ENCODE measurements at regions not wholly inside any gene's neighbourhood (a gene's known extent, or its start where the extent isn't known, plus 50 kb on each side); places are given as distances from the start of the nearest gene placed in this dataset.

GRCh38 chrX:73932522-73932921, 80.0 kb upstream of the XIST start:
- Histone ChIP-seq H3K4me3 (replicated peaks in 1 of 4; ENCODE audit: control extremely low read depth in 1 of 4, insufficient read depth in 1 of 4, low read depth in 3 of 4, low read length in 4 of 4) (no peak overlapping the region), H3K4me2 (ENCODE audit: extremely low read depth, insufficient read depth, low read length) (no peak overlapping the region), H3K79me2 (ENCODE audit: control insufficient read depth, insufficient read depth, low read length) (no peaks in the 10 kb centered on the region), H2AFZ (ENCODE audit: low read length) (no peak overlapping the region), H3K27me3 (ENCODE audit: control insufficient read depth, insufficient read depth, low read length) (no peaks in the 10 kb centered on the region), H3K27ac (ENCODE audit: insufficient read depth, low read length) (no peak overlapping the region), H3K36me3 (ENCODE audit: control insufficient read depth, insufficient read depth, low read length) (no peaks in the 10 kb centered on the region), H3K9ac (ENCODE audit: insufficient read depth, low read length) (no peak overlapping the region), H3K4me1 (ENCODE audit: control insufficient read depth, extremely low read depth, insufficient read depth, low read length) (no peaks in the 10 kb centered on the region), H3K9me3 (ENCODE audit: control insufficient read depth, insufficient read depth, low read depth, low read length) (no peaks in the 10 kb centered on the region), H4K20me1 (ENCODE audit: control insufficient read depth, extremely low read depth, insufficient read depth, low read length) (no peaks in the 10 kb centered on the region)
- no peak for DNase-seq (ENCODE audit: low read depth in 2 of 2)
- no peak for TF ChIP-seq CTCF (conservative IDR thresholded peaks at IDR 0.05 in 1 of 2, IDR thresholded peaks at IDR 0.05 in 1 of 2; ENCODE audit: low read depth in 1 of 2, low read length in 2 of 2)
- no peak for TF ChIP-seq EZH2 (IDR thresholded peaks at IDR 0.05; ENCODE audit: low read length, missing control alignments)

GRCh38 chrX:73930300-73930699, 77.8 kb upstream of the XIST start:
- Histone ChIP-seq H3K4me2 (ENCODE audit: extremely low read depth, insufficient read depth, low read length) (no peak overlapping the region), H2AFZ (ENCODE audit: low read length) (no peak overlapping the region), H3K9me3 (ENCODE audit: control insufficient read depth, insufficient read depth, low read depth, low read length) (no peaks in the 10 kb centered on the region), H4K20me1 (ENCODE audit: control insufficient read depth, extremely low read depth, insufficient read depth, low read length) (no peaks in the 10 kb centered on the region), H3K27ac (ENCODE audit: insufficient read depth, low read length) (no peak overlapping the region), H3K27me3 (ENCODE audit: control insufficient read depth, insufficient read depth, low read length) (no peaks in the 10 kb centered on the region), H3K79me2 (ENCODE audit: control insufficient read depth, insufficient read depth, low read length) (no peaks in the 10 kb centered on the region), H3K4me1 (ENCODE audit: control insufficient read depth, extremely low read depth, insufficient read depth, low read length) (no peaks in the 10 kb centered on the region), H3K9ac (ENCODE audit: insufficient read depth, low read length) (no peak overlapping the region), H3K36me3 (ENCODE audit: control insufficient read depth, insufficient read depth, low read length) (no peaks in the 10 kb centered on the region), H3K4me3 (replicated peaks in 1 of 4; ENCODE audit: control extremely low read depth in 1 of 4, insufficient read depth in 1 of 4, low read depth in 3 of 4, low read length in 4 of 4) (no peak overlapping the region)
- DNase-seq (ENCODE audit: low read depth in 2 of 2): peak; percentile 27 to 37
- TF ChIP-seq CTCF (conservative IDR thresholded peaks at IDR 0.05 in 1 of 2, IDR thresholded peaks at IDR 0.05 in 1 of 2; ENCODE audit: low read depth in 1 of 2, low read length in 2 of 2) (no peak), EZH2 (IDR thresholded peaks at IDR 0.05; ENCODE audit: low read length, missing control alignments) (no peak)

DNA sequence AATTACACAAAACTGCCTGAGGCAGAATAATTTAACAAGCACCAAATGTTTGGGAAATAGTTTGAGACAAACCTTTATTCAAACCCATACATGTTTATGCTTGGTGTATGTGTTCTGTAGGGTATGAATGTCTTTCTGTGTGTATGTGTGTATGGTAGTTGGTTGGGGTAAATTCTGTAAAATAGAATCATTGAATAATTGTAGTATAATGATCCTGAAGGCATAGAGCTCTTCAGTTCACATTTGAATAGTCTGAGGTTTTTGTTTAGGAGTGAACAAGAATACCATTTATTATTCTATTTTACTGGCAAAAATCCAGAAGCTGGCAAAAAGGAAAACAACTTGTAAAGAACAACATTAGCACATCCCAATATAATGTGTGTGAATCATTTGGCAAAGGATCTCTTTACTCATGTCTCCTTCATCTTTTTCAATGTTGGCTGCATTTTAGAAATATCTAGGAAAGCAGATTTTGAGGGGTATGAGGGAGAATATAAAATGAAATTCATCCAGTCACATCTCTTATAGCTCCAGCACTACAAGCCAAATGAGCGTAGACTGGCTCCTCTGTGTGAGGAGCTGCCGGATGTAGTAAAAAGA, 70.4 kb upstream of the XIST start:
- no peak for TF ChIP-seq CTCF (conservative IDR thresholded peaks at IDR 0.05 in 1 of 2, IDR thresholded peaks at IDR 0.05 in 1 of 2; ENCODE audit: low read depth in 1 of 2, low read length in 2 of 2)
- no peak for TF ChIP-seq EZH2 (IDR thresholded peaks at IDR 0.05; ENCODE audit: low read length, missing control alignments)
- H3K27ac ChIP-seq (ENCODE audit: insufficient read depth, low read length): no peak overlapping the region
- no peaks in the 10 kb centered on the region for H3K9me3 ChIP-seq (ENCODE audit: control insufficient read depth, insufficient read depth, low read depth, low read length)
- H4K20me1 ChIP-seq (ENCODE audit: control insufficient read depth, extremely low read depth, insufficient read depth, low read length): no peaks in the 10 kb centered on the region
- H3K79me2 ChIP-seq (ENCODE audit: control insufficient read depth, insufficient read depth, low read length): no peaks in the 10 kb centered on the region
- H3K36me3 ChIP-seq (ENCODE audit: control insufficient read depth, insufficient read depth, low read length): no peaks in the 10 kb centered on the region
- H3K9ac ChIP-seq (ENCODE audit: insufficient read depth, low read length): no peak overlapping the region
- no peaks in the 10 kb centered on the region for H3K4me1 ChIP-seq (ENCODE audit: control insufficient read depth, extremely low read depth, insufficient read depth, low read length)
- DNase-seq (ENCODE audit: low read depth in 2 of 2): peak; percentile 23 to 39
- H3K4me3 ChIP-seq (replicated peaks in 1 of 4; ENCODE audit: control extremely low read depth in 1 of 4, insufficient read depth in 1 of 4, low read depth in 3 of 4, low read length in 4 of 4): no peak overlapping the region
- no peak overlapping the region for H3K4me2 ChIP-seq (ENCODE audit: extremely low read depth, insufficient read depth, low read length)
- H3K27me3 ChIP-seq (ENCODE audit: control insufficient read depth, insufficient read depth, low read length): no peaks in the 10 kb centered on the region
- no peak overlapping the region for H2AFZ ChIP-seq (ENCODE audit: low read length)
